Activated CD8-positive, alpha-beta memory T cell treated with anti-CD3 and anti-CD28 coated beads, Interleukin-2, amount 10 ng/mL, durations not matched to agents 7 days and 5 days (primary cell): ENCODE measurements at regions not wholly inside any gene's neighbourhood (a gene's known extent, or its start where the extent isn't known, plus 50 kb on each side); places are given as distances from the start of the nearest gene placed in this dataset.

ENCODE experiments used
- ATAC-seq: fragments of 150-1000 bp; cut with Tn5 transposase; one replicate; pipeline ENCODE4 v1.10.0; 2021; ENCODE audit warnings: moderate library complexity
- CTCF ChIA-PET: fragments of 350-600 bp; sonication (Branson Sonifier 250); formaldehyde crosslinking; loops from one replicate; lab custom pipeline; 2021; ENCODE audit warnings: antibody characterized with exemption; lab: Charles Lee
- DNase-seq: peaks from one replicate; pipeline ENCODE4 v3.0.0-alpha.2; 2020
- H3K27ac Mint-ChIP-seq: one replicate; pipeline ENCODE4 v1.8.0; 2021; ENCODE audit warnings: mild to moderate bottlenecking, mixed read lengths
- H3K27me3 Mint-ChIP-seq: one replicate; pipeline ENCODE4 v1.8.0; 2021; ENCODE audit warnings: mixed read lengths
- H3K36me3 Mint-ChIP-seq: one replicate; pipeline ENCODE4 v1.8.0; 2021; ENCODE audit warnings: mild to moderate bottlenecking, mixed read lengths
- H3K4me1 Mint-ChIP-seq: one replicate; pipeline ENCODE4 v1.8.0; 2021; ENCODE audit warnings: mixed read lengths
- H3K4me3 Mint-ChIP-seq: one replicate; pipeline ENCODE4 v1.8.0; 2021; ENCODE audit warnings: mild to moderate bottlenecking, moderate library complexity, mixed read lengths
- H3K9me3 Mint-ChIP-seq: one replicate; pipeline ENCODE4 v1.8.0; 2022; ENCODE audit warnings: low read depth, mixed read lengths

GRCh38 chr20:48426630-48427029 is 401.2 kb downstream of the PREX1 start:
- Mint-ChIP-seq H3K4me3 (no peak overlapping the region), H3K36me3 (peaks cover 1% of the 10 kb centered on the region), H3K27ac (no peak overlapping the region), H3K4me1 (peaks cover 2% of the 10 kb centered on the region), H3K9me3 (no peaks in the 10 kb centered on the region), H3K27me3 (peaks cover 16% of the 10 kb centered on the region)
- CTCF ChIA-PET: no interaction called here
- DNase-seq (no peak), ATAC-seq (no peak)

- Mint-ChIP-seq H3K9me3 (no peaks in the 10 kb centered on the region), H3K36me3 (no peaks in the 10 kb centered on the region), H3K27ac (no peak overlapping the region), H3K4me3 (no peak overlapping the region), H3K4me1 (peaks cover 2% of the 10 kb centered on the region), H3K27me3 (peaks cover 16% of the 10 kb centered on the region)
- no peak for ATAC-seq
- DNase-seq: no peak
- CTCF ChIA-PET: no interaction called here
These were observed 401.8 kb downstream of the PREX1 start for GRCh38 chr20:48425817-48426612.

GRCh38 chr20:48425321-48425720 is 402.5 kb downstream of the PREX1 start:
- ATAC-seq (no peak), DNase-seq (no peak)
- H3K4me3 Mint-ChIP-seq: no peak overlapping the region
- H3K36me3 Mint-ChIP-seq: no peaks in the 10 kb centered on the region
- no peaks in the 10 kb centered on the region for H3K9me3 Mint-ChIP-seq
- CTCF ChIA-PET: no interaction called here
- no peak overlapping the region for H3K27ac Mint-ChIP-seq
- peaks cover 16% of the 10 kb centered on the region for H3K27me3 Mint-ChIP-seq
- H3K4me1 Mint-ChIP-seq: no peaks in the 10 kb centered on the region

- H3K27ac Mint-ChIP-seq: no peak overlapping the region
- no peaks in the 10 kb centered on the region for H3K9me3 Mint-ChIP-seq
- ATAC-seq (no peak), DNase-seq (no peak)
- H3K4me3 Mint-ChIP-seq: no peak overlapping the region
- CTCF ChIA-PET: interaction anchor here (1.3 kb wide), 1 partner anchor 198 kb away, joined by 3 read pairs; no protein-coding TSS in a partner anchor
- H3K4me1 Mint-ChIP-seq: no peaks in the 10 kb centered on the region
- H3K27me3 Mint-ChIP-seq: peaks cover 25% of the 10 kb centered on the region
- no peaks in the 10 kb centered on the region for H3K36me3 Mint-ChIP-seq
These were observed 405.4 kb downstream of the PREX1 start for GRCh38 chr20:48422242-48422960.

- DNase-seq (no peak), ATAC-seq (no peak)
- H3K27ac Mint-ChIP-seq: no peak overlapping the region
- CTCF ChIA-PET: no interaction called here
- H3K36me3 Mint-ChIP-seq: no peaks in the 10 kb centered on the region
- H3K4me3 Mint-ChIP-seq: no peak overlapping the region
- H3K9me3 Mint-ChIP-seq: no peaks in the 10 kb centered on the region
- H3K4me1 Mint-ChIP-seq: no peaks in the 10 kb centered on the region
- H3K27me3 Mint-ChIP-seq: peaks cover 31% of the 10 kb centered on the region
These were observed 406.3 kb downstream of the PREX1 start for GRCh38 chr20:48421547-48421946.

- Mint-ChIP-seq H3K36me3 (no peaks in the 10 kb centered on the region), H3K9me3 (no peaks in the 10 kb centered on the region), H3K4me3 (no peak overlapping the region), H3K4me1 (no peaks in the 10 kb centered on the region), H3K27ac (no peak overlapping the region), H3K27me3 (peaks cover 34% of the 10 kb centered on the region)
- ATAC-seq (no peak), DNase-seq (no peak)
- CTCF ChIA-PET: no interaction called here
These were observed 407.6 kb downstream of the PREX1 start for GRCh38 chr20:48420176-48420575.

GRCh38 chr20:48419173-48419572 is 408.6 kb downstream of the PREX1 start:
- ATAC-seq (no peak), DNase-seq (no peak)
- H3K4me3 Mint-ChIP-seq: no peak overlapping the region
- no peaks in the 10 kb centered on the region for H3K36me3 Mint-ChIP-seq
- no peak overlapping the region for H3K27ac Mint-ChIP-seq
- peaks cover 30% of the 10 kb centered on the region for H3K27me3 Mint-ChIP-seq
- H3K9me3 Mint-ChIP-seq: no peaks in the 10 kb centered on the region
- H3K4me1 Mint-ChIP-seq: no peaks in the 10 kb centered on the region
- CTCF ChIA-PET: interaction anchor here (0.6 kb wide), 1 partner anchor 172 kb away, joined by 3 read pairs; no protein-coding TSS in a partner anchor

GRCh38 chr20:48416002-48416401 is 411.8 kb downstream of the PREX1 start:
- Mint-ChIP-seq H3K27ac (no peak overlapping the region), H3K36me3 (no peaks in the 10 kb centered on the region), H3K27me3 (peaks cover 33% of the 10 kb centered on the region), H3K4me1 (no peaks in the 10 kb centered on the region), H3K9me3 (no peaks in the 10 kb centered on the region), H3K4me3 (no peak overlapping the region)
- ATAC-seq (no peak), DNase-seq (no peak)
- CTCF ChIA-PET: no interaction called here

GRCh38 chr20:48414786-48415185 is 413.0 kb downstream of the PREX1 start:
- CTCF ChIA-PET: no interaction called here
- Mint-ChIP-seq H3K27me3 (peaks cover 31% of the 10 kb centered on the region), H3K4me3 (no peak overlapping the region), H3K9me3 (no peaks in the 10 kb centered on the region), H3K4me1 (no peaks in the 10 kb centered on the region), H3K36me3 (no peaks in the 10 kb centered on the region), H3K27ac (no peak overlapping the region)
- DNase-seq: no peak
- no peak for ATAC-seq

GRCh38 chr20:48411919-48412522 is 415.8 kb downstream of the PREX1 start:
- Mint-ChIP-seq H3K27ac (no peak overlapping the region), H3K36me3 (no peaks in the 10 kb centered on the region), H3K4me1 (no peaks in the 10 kb centered on the region), H3K4me3 (no peak overlapping the region), H3K9me3 (no peaks in the 10 kb centered on the region), H3K27me3 (peaks cover 31% of the 10 kb centered on the region)
- ATAC-seq (no peak), DNase-seq (no peak)
- CTCF ChIA-PET: no interaction called here

- no peak for ATAC-seq
- peaks cover 28% of the 10 kb centered on the region for H3K27me3 Mint-ChIP-seq
- no peaks in the 10 kb centered on the region for H3K36me3 Mint-ChIP-seq
- H3K4me1 Mint-ChIP-seq: no peaks in the 10 kb centered on the region
- H3K4me3 Mint-ChIP-seq: no peak overlapping the region
- H3K27ac Mint-ChIP-seq: no peak overlapping the region
- DNase-seq: no peak
- no peaks in the 10 kb centered on the region for H3K9me3 Mint-ChIP-seq
- CTCF ChIA-PET: no interaction called here
These were observed 416.6 kb downstream of the PREX1 start for GRCh38 chr20:48411245-48411644.

- H3K9me3 Mint-ChIP-seq: no peaks in the 10 kb centered on the region
- no peak for ATAC-seq
- no peak overlapping the region for H3K27ac Mint-ChIP-seq
- H3K27me3 Mint-ChIP-seq: peaks cover 23% of the 10 kb centered on the region
- H3K4me3 Mint-ChIP-seq: no peak overlapping the region
- CTCF ChIA-PET: no interaction called here
- H3K36me3 Mint-ChIP-seq: no peaks in the 10 kb centered on the region
- no peak for DNase-seq
- H3K4me1 Mint-ChIP-seq: peaks cover 2% of the 10 kb centered on the region
These were observed 418.7 kb downstream of the PREX1 start for GRCh38 chr20:48409055-48409615.

- Mint-ChIP-seq H3K4me3 (no peak overlapping the region), H3K36me3 (no peaks in the 10 kb centered on the region), H3K4me1 (peaks cover 2% of the 10 kb centered on the region), H3K27ac (no peak overlapping the region), H3K27me3 (peaks cover 19% of the 10 kb centered on the region), H3K9me3 (no peaks in the 10 kb centered on the region)
- CTCF ChIA-PET: no interaction called here
- no peak for ATAC-seq
- no peak for DNase-seq
These were observed 420.1 kb downstream of the PREX1 start for GRCh38 chr20:48407710-48408109.
